DMS53 (cell line): ENCODE measurements at regions not wholly inside any gene's neighbourhood (a gene's known extent, or its start where the extent isn't known, plus 50 kb on each side); places are given as distances from the start of the nearest gene placed in this dataset.

Experiments
- DNase-seq: peaks from one replicate; lab custom pipeline; 2025; lab: John Stamatoyannopoulos, UW

DNA sequence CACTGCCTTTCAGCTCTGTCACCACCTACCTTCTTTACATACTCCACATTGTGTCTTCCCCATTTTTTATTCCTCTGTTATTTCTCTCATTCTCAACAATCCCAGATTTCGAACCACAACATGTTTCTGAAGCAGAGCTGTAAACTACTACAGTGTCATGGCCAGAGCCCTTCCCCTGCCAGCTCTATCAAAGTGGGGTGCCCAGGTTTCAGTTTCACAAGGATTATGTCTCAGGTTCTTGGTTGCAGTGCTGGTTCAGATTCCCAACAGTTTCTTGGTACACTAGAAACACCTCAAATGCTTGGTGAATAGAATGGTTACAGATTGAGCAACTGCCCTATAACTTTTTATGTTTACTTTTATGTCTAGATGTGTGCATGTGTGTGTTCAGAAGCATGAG lies 172.7 kb upstream of the MTNR1B start:
- no peak for DNase-seq

DNA sequence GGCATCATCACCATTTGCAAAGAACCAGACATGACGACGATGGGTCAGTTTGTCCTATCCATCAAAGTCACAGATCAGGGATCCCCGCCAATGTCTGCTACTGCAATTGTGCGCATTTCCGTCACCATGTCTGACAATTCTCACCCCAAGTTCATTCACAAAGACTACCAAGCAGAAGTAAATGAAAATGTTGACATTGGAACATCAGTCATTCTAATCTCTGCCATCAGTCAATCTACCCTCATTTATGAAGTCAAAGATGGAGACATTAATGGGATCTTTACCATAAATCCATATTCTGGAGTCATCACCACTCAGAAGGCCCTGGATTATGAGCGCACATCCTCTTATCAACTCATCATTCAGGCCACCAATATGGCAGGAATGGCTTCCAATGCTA lies 171.6 kb upstream of the MTNR1B start:
- no peak for DNase-seq

DNA sequence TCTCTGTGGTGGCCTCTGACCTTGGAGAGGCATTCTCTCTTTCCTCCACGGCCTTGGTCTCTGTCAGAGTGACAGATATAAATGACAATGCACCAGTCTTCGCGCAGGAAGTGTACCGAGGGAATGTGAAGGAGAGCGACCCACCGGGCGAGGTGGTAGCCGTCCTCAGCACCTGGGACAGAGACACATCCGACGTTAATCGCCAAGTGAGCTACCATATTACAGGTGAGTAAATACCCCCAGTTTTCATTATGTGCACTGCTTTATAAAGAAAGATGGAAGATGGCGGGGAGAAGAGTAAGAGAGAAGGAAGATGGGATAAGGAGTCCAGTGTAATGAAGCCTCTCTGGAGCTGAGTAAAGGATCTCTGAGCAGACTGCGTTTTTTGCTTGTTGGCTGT lies 167.8 kb upstream of the MTNR1B start:
- no peak for DNase-seq

DNA sequence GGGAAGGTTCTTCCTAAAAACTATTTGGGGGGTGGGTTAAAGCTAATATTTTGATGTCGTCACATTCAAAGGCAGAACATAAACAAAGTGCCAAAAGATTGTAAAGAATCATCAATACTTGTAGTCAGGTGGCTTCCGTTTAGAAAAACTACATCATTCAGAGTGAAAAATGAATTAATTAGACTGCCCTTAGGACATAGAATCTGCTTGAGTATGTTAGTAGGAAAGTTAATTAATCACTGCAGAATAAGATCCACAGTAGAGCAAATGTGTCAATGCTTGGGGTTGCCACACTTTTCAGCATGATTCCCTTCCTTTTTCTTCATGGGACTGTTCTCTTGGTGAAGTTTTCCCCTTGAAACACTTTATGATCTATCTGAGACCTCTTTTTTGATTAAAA lies 166.8 kb upstream of the MTNR1B start:
- DNase-seq, result no peak

DNA sequence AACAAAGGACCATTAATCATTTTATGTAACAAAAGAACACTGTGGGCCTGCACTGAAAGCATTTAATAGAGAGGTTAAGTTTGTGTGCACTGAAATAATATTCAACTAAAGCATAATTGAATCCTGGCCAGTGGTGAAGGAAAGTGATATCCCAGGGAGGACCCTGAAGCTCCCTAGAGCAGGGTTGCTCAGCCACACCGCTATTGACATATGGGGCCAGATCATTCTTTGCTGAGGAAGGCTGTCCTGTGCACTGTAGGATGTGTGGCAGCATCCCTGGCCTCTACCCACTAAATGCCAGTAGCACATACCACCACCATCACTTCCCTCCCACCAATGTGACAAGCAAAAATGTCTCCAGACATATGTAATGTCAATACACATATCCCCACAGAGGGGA lies 166.1 kb upstream of the MTNR1B start:
- DNase-seq, result no peak

DNA sequence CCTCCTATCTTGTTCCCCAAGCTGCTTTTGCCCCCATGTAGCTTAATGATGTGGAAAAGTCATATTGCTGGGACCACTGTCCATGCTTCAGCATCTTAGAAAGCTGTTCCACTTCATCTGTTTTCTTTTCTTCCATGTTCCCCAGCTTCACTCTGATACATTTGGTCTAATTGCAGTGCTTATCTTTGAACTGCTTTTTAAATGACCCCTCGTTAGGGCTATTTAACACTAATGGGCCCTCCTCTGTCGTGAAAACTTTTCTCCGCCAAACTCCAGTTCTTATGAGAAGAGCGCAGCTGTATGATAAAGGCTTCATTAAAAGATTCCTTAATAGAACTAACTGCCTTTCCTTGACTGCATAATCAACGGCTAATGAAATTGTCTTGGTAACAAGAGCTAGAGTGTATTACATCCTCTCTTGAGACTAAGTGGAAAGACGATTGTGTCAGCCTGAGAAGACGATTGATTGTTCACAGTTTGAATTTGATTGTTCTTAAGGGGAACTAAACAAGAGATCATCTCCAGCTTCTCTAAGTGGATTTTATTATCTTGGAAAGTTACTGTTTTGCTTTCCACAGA lies 165.0 kb upstream of the MTNR1B start:
- no peak for DNase-seq

DNA sequence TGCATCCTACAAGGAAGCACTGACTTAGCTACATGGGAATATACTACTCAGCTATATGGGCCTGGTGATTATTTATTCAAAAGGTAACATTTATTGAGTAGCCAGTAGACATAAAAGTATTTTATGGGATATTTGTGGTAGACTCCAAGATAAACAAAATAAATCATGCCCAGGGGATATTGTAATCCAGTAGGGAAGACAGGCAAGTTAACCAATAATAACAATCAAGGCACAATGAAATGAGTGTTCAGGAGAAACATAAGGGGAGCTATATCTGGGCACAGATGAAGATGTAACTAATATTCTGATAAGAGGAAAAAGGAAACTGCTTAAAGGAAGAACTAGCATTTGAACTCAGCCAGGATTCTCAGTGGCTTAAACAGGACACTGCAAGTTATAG lies 161.4 kb upstream of the MTNR1B start:
- no peak for DNase-seq

DNA sequence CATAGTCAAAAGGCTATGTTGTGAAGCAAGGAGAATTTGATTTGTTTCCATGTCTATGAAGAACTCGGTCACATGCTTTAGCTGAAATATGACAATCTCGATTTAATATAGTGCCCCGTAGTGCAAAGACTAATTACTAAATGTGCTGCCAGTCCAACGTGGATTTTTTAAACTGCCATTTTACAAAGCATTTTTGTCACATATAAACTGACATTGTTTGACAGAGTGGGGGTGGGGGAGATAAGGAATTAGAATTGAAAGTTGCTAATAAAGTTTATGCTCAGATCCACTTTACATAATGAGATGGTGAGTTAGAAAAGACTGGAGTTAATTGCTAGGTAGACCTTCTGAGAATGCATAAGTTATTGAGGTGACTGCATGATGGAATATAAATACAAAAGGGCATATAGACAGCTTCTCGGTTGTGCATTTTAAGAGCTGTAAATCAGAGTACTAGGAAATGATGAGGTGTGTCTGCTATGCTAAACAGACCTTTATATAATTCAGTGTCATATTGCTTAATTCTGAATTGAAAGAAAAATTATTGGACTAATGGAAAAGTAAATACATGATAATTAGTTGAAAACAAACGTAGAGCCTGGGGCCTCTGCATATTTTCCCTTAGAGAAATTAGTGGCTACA lies 158.9 kb upstream of the MTNR1B start:
- DNase-seq, result no peak

DNA sequence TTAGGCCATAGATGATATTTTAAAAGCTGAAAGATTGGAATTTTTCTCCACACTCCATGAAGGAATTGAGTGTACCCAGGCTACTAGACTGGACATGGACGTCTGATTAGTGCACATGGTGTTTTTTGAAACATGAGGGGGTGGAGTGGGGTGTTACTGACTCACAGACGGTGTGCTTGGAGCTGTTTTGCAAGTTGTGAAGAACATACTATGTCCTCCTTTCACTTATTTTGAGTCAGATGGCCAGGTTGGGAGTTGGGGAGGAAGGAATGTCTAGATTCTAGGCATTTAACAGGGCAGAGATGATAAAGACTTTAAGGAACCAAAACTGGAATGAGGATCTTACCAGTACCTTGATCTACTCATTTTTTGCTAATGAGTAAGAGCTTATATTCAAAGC lies 158.1 kb upstream of the MTNR1B start:
- DNase-seq, result no peak

DNA sequence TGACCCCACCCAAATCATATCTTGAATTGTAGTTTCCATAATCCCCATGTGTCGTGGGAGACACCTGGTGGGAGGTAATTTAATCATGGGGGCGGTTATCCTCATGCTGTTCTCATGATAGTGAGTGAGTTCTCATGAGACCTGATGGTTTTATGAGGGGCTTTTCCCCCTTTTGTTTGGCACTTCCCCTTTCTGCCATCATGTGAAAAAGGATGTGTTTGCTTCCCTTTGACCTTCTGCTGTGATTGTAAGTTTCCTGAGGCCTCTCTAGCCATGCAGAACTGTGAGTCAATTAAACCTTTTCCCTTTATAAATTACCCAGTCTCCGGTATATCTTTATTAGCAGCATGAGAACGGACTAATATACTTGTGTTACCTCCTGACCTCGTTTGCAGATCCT lies 156.6 kb upstream of the MTNR1B start:
- no peak for DNase-seq

DNA sequence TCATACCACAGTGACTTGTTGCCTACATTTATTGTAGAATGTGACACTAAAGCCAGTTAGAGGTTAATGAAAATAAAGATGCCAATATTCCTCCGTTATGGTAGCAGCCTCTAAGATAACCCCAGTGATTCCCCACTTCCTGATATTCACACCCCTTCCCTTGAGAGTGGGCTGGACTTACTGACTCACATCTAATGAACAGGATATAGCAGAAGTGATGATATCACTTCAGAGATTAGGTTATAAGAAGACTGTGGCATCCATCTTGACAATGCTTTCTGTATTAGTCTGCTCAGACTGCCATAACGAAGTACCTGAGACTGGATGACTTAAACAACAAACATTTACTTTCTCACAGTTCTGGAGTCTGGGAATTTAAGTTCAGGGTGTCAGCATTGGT lies 149.6 kb upstream of the MTNR1B start:
- no peak for DNase-seq

DNA sequence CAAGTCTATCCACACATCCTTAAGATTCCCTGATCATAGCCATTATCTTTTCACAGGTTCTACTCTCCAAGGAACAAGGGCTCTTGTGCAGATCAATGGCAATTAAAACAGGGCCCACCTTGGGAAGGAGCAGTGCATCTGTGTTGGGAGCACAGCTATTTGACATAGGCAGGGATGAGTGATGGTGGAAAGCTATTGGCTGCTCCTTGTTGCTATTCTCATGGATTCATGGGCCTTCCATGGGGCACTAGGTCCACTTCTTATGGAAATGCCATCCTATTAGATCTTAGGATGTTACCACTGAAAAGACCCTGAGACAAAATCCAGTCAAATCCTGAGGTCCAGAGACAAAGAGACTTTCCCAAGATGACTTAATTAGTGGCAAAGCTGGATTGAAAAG lies 148.6 kb upstream of the MTNR1B start:
- no peak for DNase-seq

DNA sequence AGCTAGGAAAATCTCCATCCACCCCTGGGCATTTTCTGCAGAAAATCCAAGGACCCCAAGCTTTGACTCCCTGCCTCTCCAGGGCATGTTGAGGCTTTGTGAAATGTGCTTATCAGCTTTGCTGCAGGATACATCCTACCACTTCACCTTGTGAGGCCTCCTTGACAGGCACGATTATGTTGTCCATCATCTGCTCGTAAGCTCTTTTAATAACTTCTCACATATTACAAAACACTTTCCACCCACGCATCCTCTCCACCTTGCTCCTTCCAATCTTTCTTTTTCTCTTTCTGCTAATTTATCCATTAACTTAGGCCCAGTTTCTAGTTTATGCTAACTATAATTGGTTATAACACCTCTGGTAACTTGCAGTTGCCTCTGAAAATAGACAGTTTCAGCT lies 147.0 kb upstream of the MTNR1B start:
- DNase-seq, result no peak

DNA sequence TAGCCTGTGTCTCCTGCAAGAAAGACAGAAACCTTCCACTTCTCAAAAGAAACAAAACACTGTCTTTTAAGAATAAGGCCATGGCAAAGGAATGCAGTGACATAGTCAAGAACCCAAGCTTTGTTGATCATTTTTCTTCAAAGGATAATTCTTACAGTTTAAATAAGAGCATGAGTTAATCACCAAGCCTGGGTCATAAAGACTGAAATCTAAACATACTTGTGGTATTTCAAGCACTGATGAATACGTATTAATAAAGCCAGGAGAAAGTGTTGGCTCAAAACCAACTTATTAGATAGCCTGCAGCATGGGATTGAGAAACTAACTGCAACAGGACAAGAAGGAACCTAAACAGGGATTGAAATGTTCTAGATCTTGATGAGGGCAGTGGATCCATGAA lies 143.3 kb upstream of the MTNR1B start:
- DNase-seq, result no peak

DNA sequence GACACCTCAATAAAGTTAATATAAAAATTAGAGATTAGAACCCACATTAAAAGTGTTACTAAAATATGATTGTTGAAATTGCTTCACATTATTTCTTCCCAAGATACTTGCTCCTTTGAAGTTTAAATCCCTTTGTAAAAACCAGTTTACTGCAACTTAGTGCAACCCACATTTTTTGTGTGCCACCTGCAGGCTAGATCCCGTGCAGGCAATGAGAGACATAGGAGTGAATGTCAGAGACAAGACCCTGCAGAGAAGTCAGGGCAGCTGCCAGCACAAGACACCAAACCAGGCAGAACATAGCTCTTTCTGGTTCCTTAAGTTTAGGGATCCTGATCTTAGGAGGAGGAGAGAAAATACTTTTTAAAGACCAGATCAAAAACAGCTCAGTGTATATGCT lies 142.8 kb upstream of the MTNR1B start:
- DNase-seq, result no peak

DNA sequence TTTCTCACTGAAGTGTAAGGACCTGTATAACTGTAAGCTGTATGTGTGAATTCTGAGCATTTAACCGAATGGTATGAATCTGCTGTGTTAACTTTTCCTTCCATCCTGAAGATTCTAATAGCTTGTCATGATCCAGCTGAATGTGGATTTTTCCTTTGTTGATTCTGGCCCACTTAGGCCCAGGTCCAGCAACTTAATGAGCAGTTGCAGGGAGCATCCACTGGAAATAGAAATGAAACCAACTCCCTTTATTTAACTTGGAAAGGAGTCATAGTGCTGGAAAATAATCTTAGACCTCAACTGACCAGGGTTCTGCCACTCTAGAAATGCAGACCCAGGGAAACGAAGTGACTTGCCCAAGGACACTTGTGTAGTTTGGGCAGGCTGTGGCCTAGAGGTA lies 142.3 kb upstream of the MTNR1B start:
- no peak for DNase-seq

DNA sequence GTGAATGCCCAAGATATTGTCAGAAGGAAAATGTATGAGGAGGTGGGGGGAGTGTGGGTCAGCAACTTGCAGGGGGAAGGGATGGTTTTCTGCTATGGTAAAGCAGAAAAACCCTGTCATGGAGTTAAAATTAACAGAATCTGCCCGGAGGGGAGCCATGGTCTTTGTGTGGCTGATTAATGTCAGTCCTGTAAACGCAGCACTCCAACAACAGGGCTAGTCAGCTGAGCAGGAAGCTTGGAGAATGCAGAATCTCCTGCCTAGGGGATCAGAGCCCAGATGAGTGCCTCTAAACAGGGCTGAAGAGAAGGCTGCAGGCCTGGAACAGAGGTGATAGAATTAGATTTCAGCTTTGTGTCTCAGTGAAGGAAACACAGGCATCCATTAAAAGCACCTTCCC lies 140.9 kb upstream of the MTNR1B start:
- no peak for DNase-seq

DNA sequence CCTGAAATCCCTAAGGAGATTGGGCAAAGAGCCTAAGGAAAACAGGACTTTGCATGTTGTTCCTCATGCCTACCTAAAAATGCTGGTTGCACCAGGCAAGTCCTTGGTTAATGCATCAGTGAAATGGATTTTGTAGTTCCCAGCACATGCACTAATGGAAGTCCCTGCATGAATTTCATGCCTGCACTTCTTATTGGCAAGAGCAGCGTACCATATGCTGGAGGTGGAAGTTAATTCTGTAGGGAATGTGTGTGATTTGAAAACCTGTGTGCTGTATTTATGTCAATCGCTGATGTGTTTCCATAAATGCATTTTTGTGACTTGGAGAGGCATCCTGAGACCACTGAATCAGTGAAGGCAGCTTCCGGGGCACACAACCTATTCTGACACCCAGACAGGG lies 140.3 kb upstream of the MTNR1B start:
- no peak for DNase-seq

DNA sequence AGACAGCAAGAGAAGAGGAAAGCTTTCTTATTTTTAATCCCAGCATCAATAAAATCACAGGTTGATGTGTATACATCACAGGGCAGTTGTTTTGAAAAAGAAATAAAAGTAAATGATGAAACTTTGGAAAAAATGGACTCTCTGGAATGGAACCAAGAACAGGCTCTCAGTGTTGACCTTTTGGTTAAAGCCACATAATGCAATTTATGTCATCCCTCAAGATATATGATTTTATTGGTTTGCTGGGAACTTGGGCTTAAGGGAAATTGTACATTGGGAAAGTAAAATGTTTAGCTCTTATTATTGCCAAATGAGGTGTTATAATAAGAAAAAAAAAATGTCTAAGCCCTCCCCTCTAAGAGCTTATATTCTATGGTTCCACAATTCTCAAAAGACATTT lies 139.8 kb upstream of the MTNR1B start:
- DNase-seq, result no peak

DNA sequence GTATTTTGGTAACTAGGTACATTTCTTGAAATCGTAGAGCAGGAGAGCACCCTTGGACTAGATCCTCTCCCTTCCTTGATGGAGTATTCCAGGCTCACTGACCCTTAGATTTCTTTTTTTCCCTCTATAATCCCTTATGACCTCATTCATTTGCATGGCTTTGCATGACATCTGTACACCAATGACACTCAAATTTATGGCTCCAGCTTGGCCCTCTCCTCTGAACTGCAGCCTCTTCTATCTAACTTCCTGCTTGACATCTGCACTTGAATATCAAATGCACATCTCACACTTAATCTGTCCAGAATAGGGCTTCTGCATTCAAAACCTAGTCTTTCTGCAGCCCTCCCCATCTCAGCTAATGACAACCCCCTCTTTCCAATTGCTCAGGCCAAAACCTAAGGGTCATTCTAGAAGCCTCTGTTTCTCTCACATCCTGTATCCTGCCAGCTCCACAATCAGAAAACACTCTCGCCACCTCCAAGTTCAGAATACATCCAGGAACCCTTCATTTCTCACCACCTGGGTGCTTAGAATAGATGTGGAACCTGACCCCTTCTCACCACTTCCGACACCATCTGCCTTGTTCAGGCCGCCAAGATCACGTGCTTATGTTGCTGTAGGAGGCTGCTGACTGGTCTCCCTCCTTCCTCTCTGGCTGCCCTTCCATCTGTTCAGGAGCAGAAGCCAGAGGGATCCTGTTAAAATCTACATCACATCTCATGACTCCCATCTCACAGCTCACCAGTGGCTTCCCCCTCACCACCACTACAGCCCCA lies 138.9 kb upstream of the MTNR1B start:
- peak; percentile 54 for DNase-seq

DNA sequence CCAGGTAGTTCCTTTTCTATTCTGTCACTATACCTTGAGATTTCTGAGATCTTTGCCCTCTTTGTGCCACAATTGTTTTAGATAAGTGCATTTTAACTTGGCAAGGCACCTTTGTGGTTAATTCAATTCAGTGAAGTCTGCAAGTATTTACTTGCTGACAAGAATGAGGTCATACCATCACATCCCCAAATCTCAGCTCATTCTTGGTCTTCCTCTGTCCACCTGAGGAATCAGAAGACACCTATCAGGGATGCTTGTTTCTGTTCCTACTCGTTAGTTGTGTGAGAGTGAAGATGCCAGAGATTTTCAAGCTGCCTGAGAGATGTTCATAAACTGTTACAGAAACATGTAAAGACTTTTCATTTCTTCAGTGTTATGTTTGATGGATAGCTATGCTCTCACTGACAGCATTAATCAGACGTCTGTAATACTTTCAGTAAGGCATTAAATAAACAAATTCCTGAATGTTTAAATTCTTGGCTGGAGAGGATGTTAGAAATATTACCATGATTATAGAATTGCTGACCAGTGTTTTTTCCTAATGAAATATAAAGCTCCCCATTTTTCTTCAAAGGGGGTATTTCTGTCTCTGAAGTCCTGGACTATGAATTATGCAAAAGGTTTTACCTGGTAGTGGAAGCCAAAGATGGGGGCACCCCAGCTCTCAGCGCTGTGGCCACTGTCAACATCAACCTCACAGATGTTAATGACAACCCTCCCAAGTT lies 135.0 kb upstream of the MTNR1B start:
- no peak for DNase-seq

DNA sequence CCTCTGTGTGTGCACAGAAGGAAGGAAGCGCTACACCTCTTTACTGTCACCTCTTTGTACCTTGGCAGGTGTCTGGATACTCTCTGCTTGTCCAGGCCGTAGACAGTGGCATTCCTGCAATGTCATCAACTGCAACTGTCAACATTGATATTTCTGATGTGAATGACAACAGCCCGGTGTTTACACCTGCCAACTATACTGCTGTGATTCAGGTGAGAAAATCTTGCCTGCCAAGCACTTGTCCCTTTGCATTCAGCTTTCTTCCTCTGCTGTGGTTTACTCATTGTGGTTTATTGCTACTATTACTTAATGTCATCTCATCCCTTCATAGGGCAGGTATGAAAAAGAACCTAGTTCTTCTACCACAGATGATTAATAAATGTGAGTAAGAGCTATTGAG lies 131.9 kb upstream of the MTNR1B start:
- DNase-seq, result peak; percentile 77

DNA sequence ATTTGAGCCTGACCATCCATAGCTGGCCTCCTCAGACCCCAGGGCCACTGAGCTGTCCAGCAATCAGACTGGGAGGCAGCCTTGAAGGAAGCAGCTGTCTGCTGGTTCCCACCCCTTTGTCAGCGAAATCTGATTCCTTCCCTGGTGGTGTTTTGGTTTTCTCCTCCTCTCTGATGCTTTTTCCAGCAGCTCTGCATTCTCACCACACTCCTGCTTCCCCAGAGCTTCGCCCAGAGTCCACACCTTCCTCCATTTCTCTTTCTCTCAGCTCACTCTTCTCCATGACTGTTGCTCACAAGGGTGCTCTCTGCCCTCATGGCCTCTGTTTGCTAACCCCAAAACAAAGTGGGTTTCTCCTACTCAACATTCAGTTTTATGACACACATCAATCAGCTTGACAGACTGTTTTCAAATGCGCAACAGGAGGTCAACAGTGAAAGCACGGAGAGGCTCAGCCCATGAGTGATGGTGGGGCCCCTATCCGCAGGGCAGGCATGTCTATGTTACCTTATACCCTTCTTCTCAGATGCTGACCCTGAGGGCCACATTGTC lies 130.6 kb upstream of the MTNR1B start:
- DNase-seq, result peak; percentile 19
